Muscle of arm (tissue), 1 donor: ENCODE measurements at regions not wholly inside any gene's neighbourhood (a gene's known extent, or its start where the extent isn't known, plus 50 kb on each side); places are given as distances from the start of the nearest gene placed in this dataset.

ENCODE experiments used
- DNase-seq: peaks from one replicate; pipeline ENCODE4 v3.0.0-alpha.2; 2013

- no peak for DNase-seq
Observed at GRCh38 chr17:36756695-36757094, 155.3 kb downstream of the MRM1 start.

DNA sequence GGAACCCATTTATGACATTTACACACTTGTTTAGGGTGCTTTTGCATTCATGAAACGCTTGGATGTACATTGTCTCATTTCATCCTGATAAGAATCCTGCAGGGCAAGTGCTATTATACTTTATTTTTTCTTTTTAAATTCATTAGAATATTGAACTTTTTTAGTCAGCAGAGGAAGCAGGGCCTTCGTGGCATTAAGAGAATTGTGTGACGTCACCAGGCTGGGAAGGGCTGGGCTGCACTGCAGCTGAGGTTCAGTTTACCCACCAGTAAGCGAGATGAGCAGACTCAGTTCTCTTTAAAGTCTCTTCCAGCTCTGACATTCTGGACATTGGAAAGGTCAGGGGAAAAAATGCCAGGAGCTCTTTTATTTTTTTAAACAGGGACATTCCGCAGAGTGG lies 159.0 kb downstream of the MRM1 start:
- no peak for DNase-seq

GRCh38 chr17:36761203-36761950 lies 160.0 kb downstream of the MRM1 start:
- DNase-seq: no peak

GRCh38 chr17:36765436-36766043 lies 164.2 kb downstream of the MRM1 start:
- DNase-seq: no peak

- no peak for DNase-seq
Observed at GRCh38 chr17:36768394-36768793, 167.0 kb downstream of the MRM1 start.

GRCh38 chr17:36773039-36773438 lies 164.2 kb upstream of the LHX1 start:
- DNase-seq: no peak

DNA sequence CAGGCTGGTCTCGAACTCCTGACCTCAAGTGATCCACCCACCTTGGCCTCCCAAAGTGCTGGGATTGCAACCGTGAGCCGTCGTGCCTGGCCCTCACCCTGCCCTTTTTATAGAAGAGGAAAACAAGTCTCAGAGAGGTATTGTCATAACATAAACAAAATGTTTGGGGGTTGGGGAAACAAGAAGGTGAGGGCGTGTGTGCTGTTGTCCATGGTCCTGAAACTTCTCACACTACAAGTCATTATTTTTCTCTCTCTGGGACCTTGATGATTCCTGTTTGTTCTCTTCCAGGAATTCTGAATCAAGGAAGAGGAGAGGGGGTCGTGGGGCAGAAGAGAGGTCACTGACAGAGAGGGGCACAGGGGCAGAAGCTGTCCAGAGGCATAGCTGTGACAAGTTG lies 160.2 kb upstream of the LHX1 start:
- DNase-seq: no peak

DNA sequence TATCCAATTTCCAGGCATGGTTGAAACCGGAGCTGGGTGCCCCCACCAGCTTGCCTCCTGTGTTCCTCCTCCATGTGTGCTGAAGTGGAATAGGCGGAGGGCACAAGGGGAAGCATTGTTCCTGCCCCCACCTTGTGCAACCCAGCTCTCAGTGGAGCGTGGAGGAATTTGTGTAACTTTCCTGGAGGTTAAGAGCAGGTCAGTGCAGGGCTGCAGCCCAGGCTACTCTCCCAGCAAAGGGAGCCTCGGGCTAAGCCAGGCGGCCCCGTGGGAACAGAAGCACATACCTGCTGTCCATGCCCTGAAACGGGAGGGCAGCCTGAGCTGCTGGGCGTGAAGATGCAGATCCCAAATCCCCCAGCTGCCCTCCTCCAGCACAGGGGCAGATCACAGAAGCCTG lies 158.8 kb upstream of the LHX1 start:
- DNase-seq: no peak

DNA sequence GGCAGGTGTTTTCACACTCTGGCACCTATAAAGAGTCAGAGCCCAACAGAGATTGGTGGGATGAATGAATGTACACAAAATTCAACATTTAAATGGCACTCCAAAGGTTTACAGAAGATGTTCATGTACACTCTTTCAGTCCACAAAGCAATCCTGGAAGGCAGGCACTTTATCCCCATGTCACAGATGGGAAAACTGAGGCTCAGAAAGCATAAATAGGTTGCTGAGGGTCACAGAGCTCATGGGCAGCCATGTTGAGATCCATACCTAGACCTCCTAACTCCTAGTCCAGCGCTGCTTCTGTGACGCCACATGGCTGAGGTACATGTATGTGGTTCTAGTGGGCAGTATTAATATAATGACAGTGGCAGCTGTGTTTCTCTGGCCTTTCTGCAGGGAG lies 157.7 kb upstream of the LHX1 start:
- DNase-seq: no peak

DNA sequence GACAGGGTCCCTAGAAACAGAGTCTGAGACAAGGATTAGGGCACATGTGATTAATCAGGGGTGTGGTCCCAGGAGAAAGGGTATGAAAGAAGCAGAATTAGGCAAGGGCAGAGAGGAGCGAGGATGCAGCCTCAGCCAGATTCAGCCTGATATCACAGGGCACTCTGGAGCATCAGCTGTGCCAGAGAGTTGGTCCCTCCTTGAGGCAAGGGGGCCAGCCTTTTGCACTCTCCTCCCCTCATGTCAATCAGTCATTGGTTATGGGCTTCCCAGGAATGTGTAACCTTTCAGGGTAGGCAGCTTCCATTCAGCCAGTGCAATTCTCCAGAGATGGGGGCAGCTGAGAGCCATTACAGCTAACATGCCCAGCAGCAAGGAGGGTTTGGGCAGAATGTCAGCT lies 152.6 kb upstream of the LHX1 start:
- DNase-seq: no peak

GRCh38 chr17:36786867-36787266 lies 150.4 kb upstream of the LHX1 start:
- no peak for DNase-seq

DNA sequence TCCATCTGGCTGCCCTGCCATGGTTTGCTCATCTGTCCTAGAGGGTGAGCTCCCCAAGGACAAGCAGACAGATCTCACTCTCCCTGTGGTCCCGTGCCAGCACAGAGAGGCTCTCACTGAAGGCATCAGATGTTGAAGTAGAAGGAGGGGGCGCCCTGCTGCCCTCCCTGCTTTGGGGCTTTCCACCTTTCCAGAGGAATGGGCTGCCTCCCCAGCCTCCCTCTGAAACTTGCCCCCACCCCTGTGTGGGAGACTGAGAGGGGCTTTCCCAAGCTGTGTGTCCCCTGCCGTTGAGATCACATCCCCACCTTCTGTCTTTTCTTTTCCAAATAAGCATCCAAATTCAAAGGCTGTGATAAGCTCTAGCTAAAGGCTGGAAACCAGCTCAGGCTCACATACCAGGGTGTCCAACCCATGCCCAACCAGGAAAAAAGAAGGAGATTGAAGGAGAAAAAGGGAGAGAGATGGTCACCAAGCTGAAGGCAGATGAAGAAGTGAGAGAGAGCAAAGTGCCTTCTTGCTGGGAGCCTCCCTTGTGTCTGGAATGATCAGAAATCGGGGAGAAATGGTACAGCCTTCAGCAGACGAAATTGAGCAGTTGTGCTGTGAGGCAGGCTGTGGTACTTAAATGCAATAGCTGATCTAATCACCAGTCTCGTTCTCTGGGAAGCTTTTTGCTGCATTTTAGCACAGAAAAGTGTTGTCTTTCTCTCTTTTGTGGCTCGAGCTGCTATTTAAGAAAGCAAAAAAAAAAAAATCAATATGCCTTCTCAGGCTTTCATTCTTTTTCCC lies 145.9 kb upstream of the LHX1 start:
- DNase-seq: no peak

DNA sequence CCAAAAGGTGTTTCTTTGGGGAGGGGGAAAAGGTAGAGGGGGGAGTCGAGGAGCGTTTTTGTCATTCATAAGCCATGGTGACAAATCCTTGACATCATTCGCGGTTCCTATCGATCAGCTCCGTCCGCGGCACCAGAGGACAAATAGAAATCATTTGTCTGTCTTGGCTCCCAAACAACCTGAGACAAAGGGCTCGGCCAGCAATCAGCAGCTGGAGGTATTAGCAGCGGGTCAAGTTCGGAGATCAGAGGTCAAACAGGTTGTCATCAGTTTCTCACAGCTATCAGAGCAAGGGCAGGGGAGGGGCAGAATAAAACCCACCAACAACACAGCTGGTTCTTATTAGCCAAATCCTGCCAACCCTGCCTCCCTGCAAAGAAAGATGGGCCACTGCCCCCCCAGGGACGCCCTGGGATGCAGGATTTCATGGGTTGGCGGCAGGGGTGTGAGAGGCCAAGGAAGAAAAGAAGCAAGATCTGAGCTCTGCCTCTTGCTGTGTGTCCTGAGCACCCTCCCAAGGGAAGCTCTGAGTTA lies 145.3 kb upstream of the LHX1 start:
- DNase-seq: no peak

GRCh38 chr17:36792849-36793248 lies 144.4 kb upstream of the LHX1 start:
- no peak for DNase-seq

DNA sequence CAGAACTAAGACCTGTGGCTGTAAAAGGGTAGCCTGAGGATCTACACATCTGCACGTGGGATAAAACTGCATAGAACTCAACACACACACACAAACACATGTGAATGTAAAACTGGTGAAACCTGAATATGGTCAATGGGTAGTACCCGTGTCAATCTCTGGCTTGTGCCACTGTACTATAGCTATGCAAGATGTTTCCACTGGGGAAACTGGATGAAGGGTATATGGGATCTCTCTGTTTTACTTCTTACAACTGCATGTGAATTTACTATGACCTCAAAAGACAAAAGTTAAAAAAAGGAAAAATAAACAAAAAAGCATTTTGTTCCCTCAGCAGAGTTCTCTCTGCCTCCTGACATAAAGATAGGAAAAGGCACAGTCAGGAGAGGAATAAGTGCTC lies 143.3 kb upstream of the LHX1 start:
- no peak for DNase-seq

- DNase-seq: no peak
Observed at GRCh38 chr17:36807496-36808179, 129.6 kb upstream of the LHX1 start.

GRCh38 chr17:36808180-36808661 lies 129.1 kb upstream of the LHX1 start:
- DNase-seq: no peak

DNA sequence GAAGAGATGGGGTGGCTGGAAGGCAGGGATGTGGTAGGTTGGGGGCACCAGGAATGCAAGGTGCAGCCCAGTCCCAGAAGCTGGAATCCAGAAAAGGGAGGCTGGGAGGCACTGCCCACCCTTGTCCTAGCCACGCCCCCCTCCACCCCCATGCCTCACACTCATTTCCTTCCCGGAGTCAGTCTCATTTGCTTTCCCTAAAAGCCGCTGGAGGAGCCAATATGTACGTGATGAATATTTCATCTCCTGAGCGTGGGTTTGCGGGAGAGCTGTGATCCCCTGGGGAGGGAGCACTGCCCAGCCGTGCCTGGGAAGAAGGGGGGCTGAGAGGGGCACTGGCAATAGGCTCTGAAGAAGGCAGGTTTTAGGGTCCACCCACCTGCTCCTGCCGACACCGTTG lies 124.5 kb upstream of the LHX1 start:
- DNase-seq: no peak

- no peak for DNase-seq
Observed at GRCh38 chr17:36813357-36813756, 123.9 kb upstream of the LHX1 start.

- no peak for DNase-seq
Observed at GRCh38 chr17:36813957-36814563, 123.2 kb upstream of the LHX1 start.

GRCh38 chr17:36814958-36815357 lies 122.3 kb upstream of the LHX1 start:
- no peak for DNase-seq
